ENCODE measurements at regions not wholly inside any gene's neighbourhood (a gene's known extent, or its start where the extent isn't known, plus 50 kb on each side); places are given as distances from the start of the nearest gene placed in this dataset.

- TF ChIP-seq CREB1 (IDR thresholded peaks at IDR 0.05) (no peak), CTCF (IDR thresholded peaks at IDR 0.05; ENCODE audit: control extremely low read depth in 1 of 3, insufficient read depth in 1 of 3, low read depth in 1 of 3, low read length in 3 of 3) (no peak), SRF (IDR thresholded peaks at IDR 0.05; ENCODE audit: low read depth, low read length) (no peak), TAF1 (IDR thresholded peaks at IDR 0.05; ENCODE audit: low read depth, low read length) (no peak), POLR2A (IDR thresholded peaks at IDR 0.05; ENCODE audit: control extremely low read depth in 1 of 2, low read depth in 2 of 2, low read length in 2 of 2) (no peak), SIRT6 (IDR thresholded peaks at IDR 0.05; ENCODE audit: low read length) (no peak), CEBPB (IDR thresholded peaks at IDR 0.05; ENCODE audit: low read depth, low read length) (no peak), EP300 (IDR thresholded peaks at IDR 0.05; ENCODE audit: borderline replicate concordance in 1 of 2, low read depth in 2 of 2, low read length in 2 of 2) (no peak), POLR2AphosphoS5 (IDR thresholded peaks at IDR 0.05; ENCODE audit: low read depth, low read length) (no peak), CBX5 (IDR thresholded peaks at IDR 0.05; ENCODE audit: low read depth, low read length) (no peak), EGR1 (IDR thresholded peaks at IDR 0.05; ENCODE audit: borderline replicate concordance, low read depth, low read length) (no peak), SIN3A (conservative IDR thresholded peaks at IDR 0.05 in 1 of 2, IDR thresholded peaks at IDR 0.05 in 1 of 2; ENCODE audit: low read depth in 1 of 2, low read length in 2 of 2) (no peak)
Measured at GRCh38 chr3:72329354-72329753, 518.9 kb downstream of the SHQ1 start.

Data from H1 (cell line).